SJCRH30 (cell line): ENCODE measurements at regions not wholly inside any gene's neighbourhood (a gene's known extent, or its start where the extent isn't known, plus 50 kb on each side); places are given as distances from the start of the nearest gene placed in this dataset.
A peak's percentile ranks its signal among the peaks of the same experiment; 100 is the strongest.

ENCODE experiments used
- DNase-seq, 2 experiments: peaks; one replicate each; pipeline ENCODE4 v3.0.0-alpha.2; 2015 to 2020
- H3K27ac ChIP-seq: fragments of 250-450 bp; sonication (Bioruptor Pico); 2 replicates; pipeline ENCODE4 v1.5.1; 2020; ENCODE audit warnings: mild to moderate bottlenecking, moderate library complexity
- H3K27me3 ChIP-seq: fragments of 250-450 bp; sonication (Bioruptor Pico); 2 replicates; pipeline ENCODE4 v1.5.1; 2020; ENCODE audit warnings: mild to moderate bottlenecking, moderate library complexity
- H3K36me3 ChIP-seq: fragments of 250-450 bp; sonication (Bioruptor Pico); 2 replicates; pipeline ENCODE4 v1.5.1; 2020; ENCODE audit warnings: mild to moderate bottlenecking, moderate library complexity
- H3K4me1 ChIP-seq: fragments of 250-450 bp; sonication (Bioruptor Pico); 2 replicates; pipeline ENCODE4 v1.5.1; 2020; ENCODE audit warnings: mild to moderate bottlenecking, moderate library complexity
- H3K4me3 ChIP-seq: fragments of 250-450 bp; sonication (Bioruptor Pico); 2 replicates; pipeline ENCODE4 v1.5.1; 2020; ENCODE audit warnings: mild to moderate bottlenecking, moderate library complexity
- H3K9me3 ChIP-seq: fragments of 250-450 bp; sonication (Bioruptor Pico); replicated peaks from 2 replicates; pipeline ENCODE4 v1.5.1; 2020; ENCODE audit warnings: mild to moderate bottlenecking, moderate library complexity

DNA sequence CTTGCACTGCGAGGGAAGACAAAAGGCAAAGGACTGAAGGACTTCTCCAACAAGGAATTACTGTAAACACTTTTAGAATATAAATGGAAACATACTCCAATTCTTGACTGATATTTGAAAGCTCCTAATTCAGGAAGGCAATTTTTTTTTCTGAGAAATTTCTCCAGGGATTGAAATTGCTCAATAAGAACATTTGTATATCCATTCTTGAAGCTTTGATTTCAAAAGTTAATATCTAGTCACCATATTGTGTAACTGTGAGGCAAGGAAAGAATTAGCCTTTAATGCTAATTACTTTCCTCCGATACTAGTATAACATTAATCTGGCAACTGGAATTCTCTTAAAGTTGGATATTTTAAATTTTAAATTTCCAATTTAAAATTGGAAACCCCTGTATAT lies 188.4 kb upstream of the COL1A2 start:
- Histone ChIP-seq H3K36me3 (no peaks in the 10 kb centered on the region), H3K4me1 (no peaks in the 10 kb centered on the region), H3K4me3 (no peak overlapping the region), H3K27ac (no peak overlapping the region), H3K9me3 (no peaks in the 10 kb centered on the region), H3K27me3 (no peaks in the 10 kb centered on the region)
- DNase-seq, result no peak

DNA sequence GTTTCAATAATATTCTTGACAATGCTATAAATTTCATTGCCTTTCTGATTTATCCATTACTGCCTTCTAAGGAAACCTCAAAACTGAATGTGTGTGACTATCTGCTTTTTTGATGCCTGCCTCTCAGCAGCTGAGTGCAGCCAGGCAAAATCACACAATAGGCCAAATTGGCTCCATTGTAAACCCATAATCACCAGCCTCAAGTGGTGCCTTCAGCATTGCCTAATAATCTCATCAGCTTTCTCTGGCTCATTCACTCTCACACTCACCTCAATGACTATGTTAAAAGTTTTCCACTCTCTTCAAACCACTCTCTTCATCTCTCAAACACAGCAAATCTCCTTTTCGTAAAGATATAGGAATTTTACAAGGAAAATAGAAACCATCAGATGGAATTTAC lies 182.5 kb upstream of the COL1A2 start:
- Histone ChIP-seq H3K27ac (no peak overlapping the region), H3K4me3 (no peak overlapping the region), H3K36me3 (no peaks in the 10 kb centered on the region), H3K9me3 (no peaks in the 10 kb centered on the region), H3K27me3 (no peaks in the 10 kb centered on the region), H3K4me1 (no peaks in the 10 kb centered on the region)
- no peak for DNase-seq

GRCh38 chr7:94216944-94217461 lies 177.7 kb upstream of the COL1A2 start:
- no peak for DNase-seq
- Histone ChIP-seq H3K27me3 (no peaks in the 10 kb centered on the region), H3K9me3 (no peaks in the 10 kb centered on the region), H3K27ac (no peak overlapping the region), H3K4me3 (no peak overlapping the region), H3K4me1 (no peaks in the 10 kb centered on the region), H3K36me3 (no peaks in the 10 kb centered on the region)

- no peaks in the 10 kb centered on the region for H3K9me3 ChIP-seq
- DNase-seq, result no peak
- H3K4me1 ChIP-seq, result no peaks in the 10 kb centered on the region
- H3K36me3 ChIP-seq, result no peaks in the 10 kb centered on the region
- no peak overlapping the region for H3K27ac ChIP-seq
- H3K27me3 ChIP-seq, result no peaks in the 10 kb centered on the region
- H3K4me3 ChIP-seq, result no peak overlapping the region
Observed at GRCh38 chr7:94217766-94218165, 176.9 kb upstream of the COL1A2 start.

- no peak for DNase-seq
- Histone ChIP-seq H3K27me3 (no peaks in the 10 kb centered on the region), H3K36me3 (no peaks in the 10 kb centered on the region), H3K4me3 (no peak overlapping the region), H3K27ac (no peak overlapping the region), H3K4me1 (no peaks in the 10 kb centered on the region; the same call in 1 of the 2 replicates), H3K9me3 (no peaks in the 10 kb centered on the region)
Observed at GRCh38 chr7:94222516-94222915, 172.2 kb upstream of the COL1A2 start.

GRCh38 chr7:94223375-94224084 lies 171.2 kb upstream of the COL1A2 start:
- Histone ChIP-seq H3K27ac (peak overlapping the region; percentile 18; the same call in 1 of the 2 replicates), H3K4me1 (peaks cover under 1% of the 10 kb centered on the region; the same call in 1 of the 2 replicates), H3K27me3 (no peaks in the 10 kb centered on the region), H3K9me3 (no peaks in the 10 kb centered on the region), H3K4me3 (peak overlapping the region; percentile 42), H3K36me3 (no peaks in the 10 kb centered on the region)
- peak; percentile 82 to 89 for DNase-seq

DNA sequence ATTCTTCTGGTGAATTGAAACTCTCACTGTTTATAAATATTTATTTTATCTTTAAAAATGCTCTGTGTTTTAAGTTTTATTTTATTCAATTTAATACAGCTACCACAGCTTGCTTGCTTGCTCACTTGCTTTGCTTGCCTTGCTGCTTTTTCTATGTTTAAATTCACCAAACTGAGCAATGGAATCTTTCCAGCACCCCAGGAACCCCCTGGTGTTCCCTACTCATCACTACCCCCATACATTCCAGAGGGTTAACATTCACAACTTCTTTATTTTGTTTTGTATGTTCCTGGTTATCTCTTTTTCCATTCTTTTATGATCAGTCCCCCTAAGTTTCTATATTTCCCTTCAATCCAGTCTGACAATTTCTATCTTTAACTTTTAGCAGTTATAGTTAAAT lies 166.5 kb upstream of the COL1A2 start:
- Histone ChIP-seq H3K9me3 (no peaks in the 10 kb centered on the region; the same call in 1 of the 2 replicates), H3K36me3 (no peaks in the 10 kb centered on the region), H3K27ac (no peak overlapping the region), H3K4me3 (no peak overlapping the region), H3K27me3 (no peaks in the 10 kb centered on the region), H3K4me1 (peaks cover 5% of the 10 kb centered on the region; the same call in 1 of the 2 replicates)
- DNase-seq, result no peak

DNA sequence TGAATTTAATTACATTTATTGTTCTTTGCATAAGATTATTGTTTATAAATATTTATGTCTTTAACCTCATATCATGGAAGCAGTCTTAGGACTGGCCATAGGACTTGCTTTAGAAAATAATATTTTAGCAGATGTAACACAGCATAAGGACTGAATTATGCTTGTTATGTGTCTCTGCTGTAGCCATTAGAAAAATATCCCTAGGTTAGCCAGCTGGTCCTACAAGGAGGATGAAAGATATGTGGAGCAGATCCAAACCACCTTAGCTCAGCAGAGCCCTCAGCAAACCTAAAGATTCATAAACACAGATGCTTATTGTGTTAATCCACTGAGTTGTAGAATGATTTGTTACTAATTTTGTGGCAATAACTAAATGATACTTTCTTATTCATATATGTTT lies 166.0 kb upstream of the COL1A2 start:
- peak in 1 of 2 experiments; percentile 26 for DNase-seq
- H3K9me3 ChIP-seq, result no peaks in the 10 kb centered on the region; the same call in 1 of the 2 replicates
- H3K27ac ChIP-seq, result no peak overlapping the region
- no peaks in the 10 kb centered on the region for H3K36me3 ChIP-seq
- H3K27me3 ChIP-seq, result no peaks in the 10 kb centered on the region
- no peak overlapping the region for H3K4me3 ChIP-seq
- H3K4me1 ChIP-seq, result 0 out of 2 replicates have a peak, but pooled peaks cover 5% of the 10 kb centered on the region

DNA sequence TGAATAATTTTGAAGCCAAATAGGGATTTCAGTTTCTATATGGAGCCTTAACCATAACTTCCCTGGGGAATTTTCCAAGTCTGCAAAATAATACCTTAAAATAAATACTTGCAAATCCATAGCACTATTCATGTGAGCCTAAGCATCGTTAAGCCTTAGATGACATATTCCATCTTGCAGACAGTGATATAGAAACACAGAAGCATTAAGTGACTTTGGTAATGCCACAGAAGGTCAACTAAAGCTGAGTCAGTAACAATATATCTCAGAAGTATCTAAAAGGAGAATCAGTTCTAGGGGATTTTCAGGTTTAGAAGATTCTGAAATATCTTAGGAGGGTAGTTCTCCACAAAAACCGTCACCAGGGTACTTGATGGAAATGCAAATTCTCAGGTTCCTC lies 163.4 kb upstream of the COL1A2 start:
- H3K27ac ChIP-seq, result no peak overlapping the region
- H3K9me3 ChIP-seq, result no peaks in the 10 kb centered on the region; the same call in 1 of the 2 replicates
- no peaks in the 10 kb centered on the region for H3K36me3 ChIP-seq
- no peak overlapping the region for H3K4me3 ChIP-seq
- DNase-seq, result peak in 1 of 2 experiments; percentile 33
- no peaks in the 10 kb centered on the region for H3K27me3 ChIP-seq
- 0 out of 2 replicates have a peak, but pooled peaks cover 5% of the 10 kb centered on the region for H3K4me1 ChIP-seq

DNA sequence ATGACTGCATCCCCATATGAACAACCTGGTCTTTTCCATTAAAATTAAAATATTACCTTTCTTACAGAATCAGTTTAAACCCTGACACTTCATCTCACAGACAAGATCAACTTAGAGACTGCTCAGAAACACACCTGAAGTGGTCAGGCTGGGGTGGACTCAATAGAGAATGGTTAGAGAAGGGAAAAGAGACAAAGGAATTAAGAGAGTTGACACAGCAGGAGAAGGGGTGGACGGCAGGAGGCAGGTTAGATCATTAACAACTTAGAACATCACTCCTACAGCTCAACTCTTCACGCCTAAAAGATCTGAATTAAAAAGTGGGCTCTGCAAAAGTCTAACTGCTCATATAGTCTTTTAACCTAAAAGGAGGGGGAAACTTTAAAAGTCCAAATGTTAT lies 157.7 kb upstream of the COL1A2 start:
- H3K36me3 ChIP-seq, result no peaks in the 10 kb centered on the region
- no peak for DNase-seq

DNA sequence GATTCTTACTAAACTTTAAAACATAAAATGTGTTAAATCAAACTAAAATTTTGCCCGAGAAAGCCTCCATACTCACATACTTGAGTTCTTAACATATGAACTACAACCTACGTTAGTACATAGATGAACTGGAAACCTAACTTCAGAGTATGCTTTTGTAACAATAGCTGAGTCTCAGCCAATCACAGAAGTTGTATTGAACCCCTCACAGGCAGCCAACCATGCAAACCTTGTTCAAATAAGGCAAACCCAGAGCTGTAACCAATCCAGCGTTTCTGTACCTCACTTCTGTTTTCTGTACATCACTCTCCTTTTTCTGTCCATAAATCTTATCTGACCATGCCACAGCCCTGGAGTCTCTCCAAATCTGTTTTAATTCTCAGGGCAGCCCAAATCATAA lies 157.3 kb upstream of the COL1A2 start:
- no peak overlapping the region for H3K27ac ChIP-seq

More for the DNA sequence above, 157.7 kb upstream of the COL1A2 start:
- Histone ChIP-seq H3K4me3 (no peak overlapping the region), H3K27me3 (no peaks in the 10 kb centered on the region), H3K27ac (no peak overlapping the region), H3K4me1 (peaks cover 7% of the 10 kb centered on the region), H3K9me3 (no peaks in the 10 kb centered on the region)

GRCh38 chr7:94239661-94240234 lies 154.9 kb upstream of the COL1A2 start:
- Histone ChIP-seq H3K27me3 (no peaks in the 10 kb centered on the region), H3K36me3 (no peaks in the 10 kb centered on the region; the same call in 1 of the 2 replicates), H3K4me1 (peaks cover 7% of the 10 kb centered on the region), H3K9me3 (no peaks in the 10 kb centered on the region), H3K4me3 (no peak overlapping the region), H3K27ac (no peak overlapping the region)
- DNase-seq, result no peak

More for the DNA sequence above, 157.3 kb upstream of the COL1A2 start:
- H3K4me3 ChIP-seq, result no peak overlapping the region
- no peak for DNase-seq
- no peaks in the 10 kb centered on the region for H3K27me3 ChIP-seq
- H3K4me1 ChIP-seq, result peaks cover 7% of the 10 kb centered on the region
- H3K36me3 ChIP-seq, result no peaks in the 10 kb centered on the region
- H3K9me3 ChIP-seq, result no peaks in the 10 kb centered on the region

GRCh38 chr7:94240902-94241301 lies 153.8 kb upstream of the COL1A2 start:
- H3K9me3 ChIP-seq, result no peaks in the 10 kb centered on the region
- no peak for DNase-seq
- H3K27ac ChIP-seq, result no peak overlapping the region; the same call in 1 of the 2 replicates
- no peaks in the 10 kb centered on the region; the same call in 1 of the 2 replicates for H3K36me3 ChIP-seq
- no peak overlapping the region for H3K4me3 ChIP-seq
- H3K27me3 ChIP-seq, result no peaks in the 10 kb centered on the region
- H3K4me1 ChIP-seq, result peaks cover 7% of the 10 kb centered on the region

DNA sequence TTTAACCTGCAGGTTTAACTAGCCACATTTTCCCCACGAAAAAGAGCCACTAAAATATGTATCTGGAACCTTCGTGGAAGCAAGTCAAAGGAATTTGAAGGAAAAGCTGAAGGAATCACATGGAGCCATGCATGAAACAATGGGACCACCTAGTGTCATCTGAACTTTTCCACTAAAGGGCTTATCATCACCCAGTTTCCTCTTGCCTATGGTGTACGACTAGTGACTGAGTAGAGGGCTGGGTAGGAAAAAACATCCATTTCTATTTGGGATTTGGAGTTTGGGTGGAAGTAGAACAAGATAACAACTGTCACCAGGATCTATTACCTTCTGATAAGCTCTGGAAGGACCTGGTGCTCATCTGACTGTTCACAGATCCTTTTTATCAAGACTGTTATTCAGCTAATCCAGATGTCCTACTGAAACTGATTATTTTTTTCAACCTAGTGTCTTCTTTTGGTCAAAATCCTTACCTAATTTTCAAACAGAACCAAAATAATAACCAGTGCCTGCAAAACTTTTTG lies 153.2 kb upstream of the COL1A2 start:
- Histone ChIP-seq H3K4me3 (no peak overlapping the region), H3K9me3 (no peaks in the 10 kb centered on the region)

GRCh38 chr7:94243066-94243711 lies 151.5 kb upstream of the COL1A2 start:
- DNase-seq, result no peak
- H3K4me1 ChIP-seq, result peaks cover 4% of the 10 kb centered on the region; the same call in 1 of the 2 replicates
- no peak overlapping the region for H3K27ac ChIP-seq
- no peak overlapping the region for H3K4me3 ChIP-seq
- no peaks in the 10 kb centered on the region; the same call in 1 of the 2 replicates for H3K36me3 ChIP-seq
- H3K27me3 ChIP-seq, result no peaks in the 10 kb centered on the region
- H3K9me3 ChIP-seq, result no peaks in the 10 kb centered on the region

More for the DNA sequence above, 153.2 kb upstream of the COL1A2 start:
- H3K27ac ChIP-seq, result no peak overlapping the region
- peaks cover 7% of the 10 kb centered on the region for H3K4me1 ChIP-seq
- DNase-seq, result peak in 1 of 2 experiments; percentile 26
- no peaks in the 10 kb centered on the region for H3K27me3 ChIP-seq
- H3K36me3 ChIP-seq, result no peaks in the 10 kb centered on the region; the same call in 1 of the 2 replicates
